CD4-positive, alpha-beta T cell (primary cell): ENCODE measurements at regions not wholly inside any gene's neighbourhood (a gene's known extent, or its start where the extent isn't known, plus 50 kb on each side); places are given as distances from the start of the nearest gene placed in this dataset.

Experiments used
- ATAC-seq: fragments of 200-7000 bp; cut with Tn5 transposase; one replicate; pipeline ENCODE4 v1.10.0; 2022; ENCODE audit warnings: mild to moderate bottlenecking; ENCODE audit not compliant: poor library complexity
- CTCF ChIA-PET: fragments of 350-600 bp; sonication (Branson Sonifier 250); formaldehyde crosslinking; loops from one replicate; lab custom pipeline; 2021; ENCODE audit warnings: antibody characterized with exemption, inconsistent platforms; lab: Charles Lee
- POLR2A ChIA-PET: fragments of 350-600 bp; sonication (Branson Sonifier 250); formaldehyde crosslinking; loops from one replicate; lab custom pipeline; 2021; ENCODE audit warnings: antibody characterized with exemption, inconsistent platforms; lab: Charles Lee
- DNase-seq, 14 experiments: peaks; one replicate each; pipeline ENCODE4 v3.0.0-alpha.2; 2013 to 2020; ENCODE audit warnings: mixed read lengths in 2 of 14
- H3K27ac ChIP-seq, 2 donors: one replicate each; pipeline versions ENCODE4 v1.5.1 to v1.7.0; 2013; ENCODE audit warnings: low read length in 2 of 2, low read depth in 1 of 2, mild to moderate bottlenecking in 1 of 2
- H3K27me3 ChIP-seq, 2 experiments: 1 replicate in 1 of 2; 2 replicates in 1 of 2; pipeline versions ENCODE4 v1.6.1 to v1.7.0; 2013; ENCODE audit warnings: low read length in 2 of 2, control low read depth in 1 of 2, mild to moderate bottlenecking in 1 of 2, moderate library complexity in 1 of 2; ENCODE audit not compliant: insufficient read depth in 2 of 2, control insufficient read depth in 1 of 2
- H3K36me3 ChIP-seq: one replicate; pipeline ENCODE4 v1.6.1; 2013; ENCODE audit warnings: low read length, control low read depth; ENCODE audit not compliant: insufficient read depth
- H3K4me1 ChIP-seq: one replicate; pipeline ENCODE4 v1.6.1; 2013; ENCODE audit warnings: low read length, control low read depth; ENCODE audit not compliant: insufficient read depth
- H3K4me3 ChIP-seq: one replicate; pipeline ENCODE4 v1.5.1; 2013; ENCODE audit warnings: mild to moderate bottlenecking, low read length, moderate library complexity
- H3K9me3 ChIP-seq, 2 experiments: 1 replicate in 1 of 2; 2 replicates in 1 of 2; pipeline versions ENCODE4 v1.6.1 to v1.7.0; 2013; ENCODE audit warnings: low read length in 2 of 2, mild to moderate bottlenecking in 2 of 2, control low read depth in 1 of 2, moderate library complexity in 1 of 2; ENCODE audit not compliant: control insufficient read depth in 1 of 2, insufficient read depth in 1 of 2
- H3K27ac Mint-ChIP-seq: one replicate; pipeline ENCODE4 v1.8.0; 2020; ENCODE audit warnings: mixed read lengths
- H3K27me3 Mint-ChIP-seq: one replicate; pipeline ENCODE4 v1.8.0; 2021; ENCODE audit warnings: mixed read lengths
- H3K36me3 Mint-ChIP-seq: one replicate; pipeline ENCODE4 v1.8.0; 2021; ENCODE audit warnings: low read depth, mixed read lengths
- H3K4me1 Mint-ChIP-seq: one replicate; pipeline ENCODE4 v1.8.0; 2021; ENCODE audit warnings: low read depth, mixed read lengths
- H3K4me3 Mint-ChIP-seq: one replicate; pipeline ENCODE4 v1.8.0; 2020; ENCODE audit warnings: mild to moderate bottlenecking, mixed read lengths
- H3K9me3 Mint-ChIP-seq: one replicate; pipeline ENCODE4 v1.8.0; 2020; ENCODE audit warnings: mixed read lengths
- intact Hi-C, 2 experiments: fragments of 100-400 bp; cut with DNase I in 1 of 2; cut with micrococcal nuclease in 1 of 2; formaldehyde crosslinking; loops; one replicate each; pipeline versions ENCODE4 v1.15.1 to v1.9.0; 2023 to 2025; cut with DNase I, micrococcal nuclease
- TF ChIP-seq, protein P1 (sequence below): fragments of 200-600 bp; IDR thresholded peaks from one replicate; pipeline ENCODE4 v1.8.0; 2022; ENCODE audit warnings: antibody characterized with exemption, mild to moderate bottlenecking

DNA sequence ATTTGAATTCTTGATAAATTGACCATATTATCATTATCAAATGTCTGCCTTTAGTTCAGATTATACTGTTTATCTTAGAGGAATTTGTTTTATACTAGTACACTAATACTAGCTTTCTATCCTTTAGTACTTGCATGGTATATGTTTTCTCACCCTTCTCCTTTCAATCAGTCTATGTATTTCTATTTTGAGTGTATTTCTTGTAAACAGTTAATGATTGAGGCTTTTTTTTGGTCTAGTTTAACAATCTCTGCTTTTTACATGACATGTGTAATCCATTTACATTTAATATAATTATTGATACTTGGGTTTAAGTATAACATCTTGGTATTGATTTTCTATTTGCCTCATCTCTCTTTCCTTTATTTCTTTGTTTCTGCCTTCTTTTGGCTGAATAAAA lies 224.9 kb downstream of the CENPF start:
- Histone ChIP-seq H3K4me3 (no peak overlapping the region), H3K27me3 (no peaks in the 10 kb centered on the region), H3K27ac (no peak overlapping the region), H3K36me3 (no peaks in the 10 kb centered on the region), H3K4me1 (no peaks in the 10 kb centered on the region), H3K9me3 (peaks cover 11% of the 10 kb centered on the region in 2 experiments)
- no peaks in the 10 kb centered on the region for H3K36me3 Mint-ChIP-seq
- no peak for DNase-seq
- H3K27me3 Mint-ChIP-seq: peaks cover 13% of the 10 kb centered on the region
- intact Hi-C loops: no loop called here
- ChIA-PET POLR2A (no interaction called here), CTCF (no interaction called here)
- no peak for ATAC-seq
- no peak overlapping the region for H3K27ac Mint-ChIP-seq
- H3K4me1 Mint-ChIP-seq: no peaks in the 10 kb centered on the region
- H3K9me3 Mint-ChIP-seq: peaks cover 11% of the 10 kb centered on the region
- TF ChIP-seq, protein P1, sequence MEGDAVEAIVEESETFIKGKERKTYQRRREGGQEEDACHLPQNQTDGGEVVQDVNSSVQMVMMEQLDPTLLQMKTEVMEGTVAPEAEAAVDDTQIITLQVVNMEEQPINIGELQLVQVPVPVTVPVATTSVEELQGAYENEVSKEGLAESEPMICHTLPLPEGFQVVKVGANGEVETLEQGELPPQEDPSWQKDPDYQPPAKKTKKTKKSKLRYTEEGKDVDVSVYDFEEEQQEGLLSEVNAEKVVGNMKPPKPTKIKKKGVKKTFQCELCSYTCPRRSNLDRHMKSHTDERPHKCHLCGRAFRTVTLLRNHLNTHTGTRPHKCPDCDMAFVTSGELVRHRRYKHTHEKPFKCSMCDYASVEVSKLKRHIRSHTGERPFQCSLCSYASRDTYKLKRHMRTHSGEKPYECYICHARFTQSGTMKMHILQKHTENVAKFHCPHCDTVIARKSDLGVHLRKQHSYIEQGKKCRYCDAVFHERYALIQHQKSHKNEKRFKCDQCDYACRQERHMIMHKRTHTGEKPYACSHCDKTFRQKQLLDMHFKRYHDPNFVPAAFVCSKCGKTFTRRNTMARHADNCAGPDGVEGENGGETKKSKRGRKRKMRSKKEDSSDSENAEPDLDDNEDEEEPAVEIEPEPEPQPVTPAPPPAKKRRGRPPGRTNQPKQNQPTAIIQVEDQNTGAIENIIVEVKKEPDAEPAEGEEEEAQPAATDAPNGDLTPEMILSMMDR: no peak
- H3K4me3 Mint-ChIP-seq: no peak overlapping the region

DNA sequence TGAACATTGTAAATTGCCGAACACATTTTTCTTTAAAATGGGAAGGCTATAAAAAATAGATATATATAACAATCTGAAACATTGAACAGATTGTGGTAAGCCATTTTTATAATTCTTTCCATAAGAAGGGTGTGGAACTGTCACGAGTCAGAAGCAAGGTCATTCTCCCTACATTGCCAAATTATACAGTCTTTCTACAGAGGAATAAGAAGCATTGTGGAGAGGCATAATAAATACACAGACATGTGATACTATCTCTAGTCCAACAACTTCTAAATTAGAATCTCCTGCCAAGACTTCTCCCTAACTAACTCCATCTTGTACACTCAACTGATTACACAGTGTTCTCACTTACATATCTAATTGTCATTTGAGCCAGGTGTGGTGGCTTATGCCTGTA lies 227.9 kb downstream of the CENPF start:
- H3K4me3 ChIP-seq: no peak overlapping the region
- no peaks in the 10 kb centered on the region for H3K4me1 Mint-ChIP-seq
- H3K4me1 ChIP-seq: no peaks in the 10 kb centered on the region
- no peaks in the 10 kb centered on the region for H3K36me3 ChIP-seq
- H3K27ac ChIP-seq: no peak overlapping the region
- no peak for ATAC-seq
- intact Hi-C loops: no loop called here
- peaks cover 8% of the 10 kb centered on the region for H3K27me3 Mint-ChIP-seq
- ChIA-PET CTCF (no interaction called here), POLR2A (no interaction called here)
- no peak overlapping the region for H3K27ac Mint-ChIP-seq
- no peak for DNase-seq
- no peak overlapping the region for H3K4me3 Mint-ChIP-seq
- H3K9me3 ChIP-seq: peaks cover 0 to 11% of the 10 kb centered on the region in 2 experiments
- TF ChIP-seq, protein P1: no peak
- no peaks in the 10 kb centered on the region for H3K36me3 Mint-ChIP-seq
- H3K27me3 ChIP-seq: no peaks in the 10 kb centered on the region
- H3K9me3 Mint-ChIP-seq: peaks cover 9% of the 10 kb centered on the region

DNA sequence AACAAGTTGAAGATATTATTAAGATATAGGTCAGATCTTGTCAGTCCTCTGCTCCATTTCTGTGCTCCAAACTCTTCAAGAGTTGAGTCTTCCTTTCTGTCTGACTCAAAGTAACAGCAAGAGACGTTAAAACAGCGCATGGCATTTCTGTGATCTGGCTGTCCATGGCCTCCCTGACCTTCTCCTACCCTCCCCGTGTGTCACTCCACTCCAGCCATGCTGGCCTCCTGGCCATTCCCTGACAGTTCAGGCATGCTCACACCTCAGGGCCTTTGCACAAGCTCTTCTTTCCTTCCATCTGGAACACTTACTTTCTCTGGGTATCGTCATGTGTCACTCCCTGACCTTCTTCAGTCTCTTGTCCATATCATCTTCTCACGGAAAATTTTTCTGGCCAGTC lies 229.0 kb downstream of the CENPF start:
- no peaks in the 10 kb centered on the region for H3K4me1 ChIP-seq
- TF ChIP-seq, protein P1: no peak
- no peaks in the 10 kb centered on the region for H3K27me3 ChIP-seq
- no peaks in the 10 kb centered on the region for H3K36me3 Mint-ChIP-seq
- POLR2A ChIA-PET: no interaction called here
- no peaks in the 10 kb centered on the region for H3K4me1 Mint-ChIP-seq
- H3K9me3 Mint-ChIP-seq: peaks cover 9% of the 10 kb centered on the region
- H3K27ac ChIP-seq: no peak overlapping the region
- H3K36me3 ChIP-seq: no peaks in the 10 kb centered on the region
- DNase-seq (no peak), ATAC-seq (no peak)
- peaks cover 8% of the 10 kb centered on the region for H3K27me3 Mint-ChIP-seq
- no peak overlapping the region for H3K4me3 ChIP-seq
- CTCF ChIA-PET: no interaction called here
- H3K27ac Mint-ChIP-seq: no peak overlapping the region
- intact Hi-C loops: no loop called here
- peaks cover 0 to 11% of the 10 kb centered on the region in 2 experiments for H3K9me3 ChIP-seq
- H3K4me3 Mint-ChIP-seq: no peak overlapping the region
